ENCODE measurements at regions not wholly inside any gene's neighbourhood (a gene's known extent, or its start where the extent isn't known, plus 50 kb on each side); places are given as distances from the start of the nearest gene placed in this dataset.

DNA sequence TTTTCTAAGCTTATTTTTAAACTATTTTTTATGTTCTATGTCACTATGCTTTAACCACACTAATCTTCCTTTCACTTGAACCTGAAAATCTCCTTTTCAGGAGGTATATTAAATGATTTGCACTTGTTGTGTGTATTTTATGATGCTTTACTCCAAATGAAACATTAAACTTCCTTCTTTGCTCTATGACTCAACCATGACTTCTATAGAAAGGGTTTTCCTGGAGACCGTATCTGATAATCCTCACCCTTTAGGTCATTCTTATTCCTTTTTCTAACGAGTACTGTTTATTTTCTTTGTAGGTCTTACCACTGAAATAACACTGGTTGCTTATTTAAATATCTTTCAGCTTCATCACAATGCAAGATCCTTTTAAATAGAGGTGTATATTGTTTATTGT, 1163.2 kb downstream of the PCDH18 start:
- no peak for DNase-seq
- Mint-ChIP-seq H3K27ac (no peak overlapping the region), H3K4me1 (ENCODE audit: low read depth) (no peaks in the 10 kb centered on the region), H3K36me3 (ENCODE audit: low read depth) (no peaks in the 10 kb centered on the region), H3K27me3 (ENCODE audit: insufficient read depth) (peaks cover 1% of the 10 kb centered on the region), H3K4me3 (no peak overlapping the region), H3K9me3 (peaks cover 16% of the 10 kb centered on the region)
- TF ChIP-seq, protein P1, sequence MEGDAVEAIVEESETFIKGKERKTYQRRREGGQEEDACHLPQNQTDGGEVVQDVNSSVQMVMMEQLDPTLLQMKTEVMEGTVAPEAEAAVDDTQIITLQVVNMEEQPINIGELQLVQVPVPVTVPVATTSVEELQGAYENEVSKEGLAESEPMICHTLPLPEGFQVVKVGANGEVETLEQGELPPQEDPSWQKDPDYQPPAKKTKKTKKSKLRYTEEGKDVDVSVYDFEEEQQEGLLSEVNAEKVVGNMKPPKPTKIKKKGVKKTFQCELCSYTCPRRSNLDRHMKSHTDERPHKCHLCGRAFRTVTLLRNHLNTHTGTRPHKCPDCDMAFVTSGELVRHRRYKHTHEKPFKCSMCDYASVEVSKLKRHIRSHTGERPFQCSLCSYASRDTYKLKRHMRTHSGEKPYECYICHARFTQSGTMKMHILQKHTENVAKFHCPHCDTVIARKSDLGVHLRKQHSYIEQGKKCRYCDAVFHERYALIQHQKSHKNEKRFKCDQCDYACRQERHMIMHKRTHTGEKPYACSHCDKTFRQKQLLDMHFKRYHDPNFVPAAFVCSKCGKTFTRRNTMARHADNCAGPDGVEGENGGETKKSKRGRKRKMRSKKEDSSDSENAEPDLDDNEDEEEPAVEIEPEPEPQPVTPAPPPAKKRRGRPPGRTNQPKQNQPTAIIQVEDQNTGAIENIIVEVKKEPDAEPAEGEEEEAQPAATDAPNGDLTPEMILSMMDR (IDR thresholded peaks at IDR 0.05) = no peak

DNA sequence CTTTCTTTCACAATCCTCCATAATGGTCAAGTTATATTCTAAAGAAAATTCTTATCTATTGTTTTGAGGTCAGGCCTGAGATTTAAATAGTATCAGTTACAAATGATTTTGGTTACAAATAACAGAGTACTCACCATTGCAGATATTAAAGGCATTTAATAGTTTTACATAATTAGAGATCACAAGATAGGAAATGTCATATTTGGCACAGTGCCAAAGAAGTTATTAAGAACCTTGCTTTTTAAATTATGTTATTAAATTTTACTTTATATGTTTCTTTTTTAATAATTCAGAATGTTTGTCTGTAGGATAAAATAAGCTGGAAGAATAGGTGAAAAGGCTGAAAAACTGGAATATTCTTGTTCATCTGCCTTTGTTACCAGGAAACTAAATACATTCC, 1174.7 kb downstream of the PCDH18 start:
- H3K27me3 Mint-ChIP-seq (ENCODE audit: insufficient read depth) = no peaks in the 10 kb centered on the region
- no peak overlapping the region for H3K27ac Mint-ChIP-seq
- H3K4me3 Mint-ChIP-seq = no peak overlapping the region
- H3K9me3 Mint-ChIP-seq = peaks cover 19% of the 10 kb centered on the region
- H3K4me1 Mint-ChIP-seq (ENCODE audit: low read depth) = no peaks in the 10 kb centered on the region
- TF ChIP-seq, protein P1 (IDR thresholded peaks at IDR 0.05) = no peak
- no peaks in the 10 kb centered on the region for H3K36me3 Mint-ChIP-seq (ENCODE audit: low read depth)
- no peak for DNase-seq

DNA sequence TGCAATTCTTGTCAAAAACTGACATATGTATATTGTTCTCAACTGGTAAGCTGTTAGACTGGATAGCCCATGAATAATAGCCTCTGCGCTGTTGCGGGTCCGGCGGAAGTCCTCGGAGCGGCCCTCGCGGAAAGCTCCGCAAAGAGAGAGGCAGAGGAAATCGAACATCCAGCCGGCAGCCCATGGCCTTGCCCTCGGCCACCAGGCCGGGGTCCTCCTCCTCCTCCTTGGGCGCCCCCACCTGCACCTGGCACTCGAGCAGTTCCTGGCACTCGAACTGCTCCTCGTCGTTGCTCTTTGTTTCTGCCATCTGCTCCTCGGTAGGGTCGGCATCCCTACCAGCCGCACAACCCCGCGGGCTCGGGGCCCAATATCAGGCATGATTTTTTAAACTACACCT, 1176.3 kb downstream of the PCDH18 start:
- H3K27me3 Mint-ChIP-seq (ENCODE audit: insufficient read depth) = no peaks in the 10 kb centered on the region
- no peaks in the 10 kb centered on the region for H3K4me1 Mint-ChIP-seq (ENCODE audit: low read depth)
- TF ChIP-seq, protein P1 (IDR thresholded peaks at IDR 0.05) = no peak
- H3K4me3 Mint-ChIP-seq = no peak overlapping the region
- no peak for DNase-seq
- no peak overlapping the region for H3K27ac Mint-ChIP-seq
- no peaks in the 10 kb centered on the region for H3K36me3 Mint-ChIP-seq (ENCODE audit: low read depth)
- H3K9me3 Mint-ChIP-seq = peaks cover 19% of the 10 kb centered on the region

DNA sequence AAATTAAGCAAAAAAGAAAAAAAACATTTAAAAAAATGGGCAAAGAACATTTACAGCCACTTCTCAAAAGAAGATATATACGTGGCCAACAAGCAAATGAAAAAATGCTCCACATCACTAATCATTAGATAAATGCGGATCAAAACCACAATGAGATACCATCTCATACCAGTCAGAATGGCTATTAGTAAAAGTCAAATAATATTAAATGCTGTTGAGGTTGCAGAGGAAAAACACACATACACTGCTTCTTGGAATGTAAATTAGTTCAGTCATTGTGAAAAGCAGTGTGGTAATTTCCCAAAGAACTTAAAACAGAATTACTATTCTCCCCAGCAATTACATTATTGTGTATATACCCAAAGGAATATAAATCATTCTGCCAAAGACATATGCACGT, 1189.0 kb downstream of the PCDH18 start:
- H3K27ac Mint-ChIP-seq = no peak overlapping the region
- TF ChIP-seq, protein P1 (IDR thresholded peaks at IDR 0.05) = no peak
- no peak overlapping the region for H3K4me3 Mint-ChIP-seq
- no peaks in the 10 kb centered on the region for H3K36me3 Mint-ChIP-seq (ENCODE audit: low read depth)
- no peak for DNase-seq
- no peaks in the 10 kb centered on the region for H3K4me1 Mint-ChIP-seq (ENCODE audit: low read depth)
- no peaks in the 10 kb centered on the region for H3K27me3 Mint-ChIP-seq (ENCODE audit: insufficient read depth)
- H3K9me3 Mint-ChIP-seq = peaks cover 24% of the 10 kb centered on the region

DNA sequence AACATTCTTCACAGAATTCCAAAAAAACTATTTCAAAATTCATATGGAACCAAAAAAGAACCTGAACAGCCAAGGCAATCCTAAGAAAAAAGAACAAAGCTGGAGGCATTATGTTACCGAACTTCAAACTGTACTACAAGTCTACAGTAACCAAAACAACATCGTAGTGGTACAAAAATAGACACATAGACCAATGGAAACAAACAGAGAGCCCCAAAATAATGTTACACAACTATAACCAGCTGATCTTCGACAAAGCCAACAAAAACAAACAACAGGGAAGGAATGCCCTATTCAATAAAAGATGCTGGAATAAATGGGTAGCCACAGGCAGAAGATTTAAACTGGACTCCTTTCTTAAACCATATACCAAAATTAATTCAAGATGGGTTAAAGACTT, 1189.6 kb downstream of the PCDH18 start:
- Mint-ChIP-seq H3K36me3 (ENCODE audit: low read depth) (no peaks in the 10 kb centered on the region), H3K4me1 (ENCODE audit: low read depth) (no peaks in the 10 kb centered on the region), H3K9me3 (peaks cover 31% of the 10 kb centered on the region), H3K27me3 (ENCODE audit: insufficient read depth) (no peaks in the 10 kb centered on the region), H3K27ac (no peak overlapping the region), H3K4me3 (no peak overlapping the region)
- no peak for DNase-seq
- TF ChIP-seq, protein P1 (IDR thresholded peaks at IDR 0.05) = no peak

DNA sequence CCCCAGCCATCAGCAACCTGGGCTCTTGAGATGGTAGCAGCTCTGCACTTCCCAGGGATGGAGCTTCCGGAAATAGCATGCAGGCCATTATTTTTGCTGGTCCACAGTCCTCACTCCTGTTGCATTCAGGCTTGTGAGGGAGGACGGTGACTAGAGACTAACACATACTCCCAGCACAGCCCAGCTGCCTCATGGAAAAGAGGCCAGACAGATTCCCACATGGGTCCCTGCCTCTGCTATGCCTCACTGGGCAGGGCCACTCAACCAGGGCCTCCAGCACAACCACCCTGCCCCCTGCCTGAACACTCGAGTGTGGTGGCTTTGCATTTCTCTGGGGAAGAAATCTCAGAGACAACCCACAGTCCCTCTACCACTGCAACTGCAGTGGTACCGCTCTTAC, 1195.1 kb downstream of the PCDH18 start:
- DNase-seq = no peak
- Mint-ChIP-seq H3K27ac (no peak overlapping the region), H3K27me3 (ENCODE audit: insufficient read depth) (no peaks in the 10 kb centered on the region), H3K4me1 (ENCODE audit: low read depth) (no peaks in the 10 kb centered on the region), H3K4me3 (no peak overlapping the region), H3K36me3 (ENCODE audit: low read depth) (no peaks in the 10 kb centered on the region), H3K9me3 (peaks cover 46% of the 10 kb centered on the region)
- TF ChIP-seq, protein P1 (IDR thresholded peaks at IDR 0.05) = no peak

Data from HFFc6 (cell line).